ENCODE measurements at regions not wholly inside any gene's neighbourhood (a gene's known extent, or its start where the extent isn't known, plus 50 kb on each side); places are given as distances from the start of the nearest gene placed in this dataset.

DNA sequence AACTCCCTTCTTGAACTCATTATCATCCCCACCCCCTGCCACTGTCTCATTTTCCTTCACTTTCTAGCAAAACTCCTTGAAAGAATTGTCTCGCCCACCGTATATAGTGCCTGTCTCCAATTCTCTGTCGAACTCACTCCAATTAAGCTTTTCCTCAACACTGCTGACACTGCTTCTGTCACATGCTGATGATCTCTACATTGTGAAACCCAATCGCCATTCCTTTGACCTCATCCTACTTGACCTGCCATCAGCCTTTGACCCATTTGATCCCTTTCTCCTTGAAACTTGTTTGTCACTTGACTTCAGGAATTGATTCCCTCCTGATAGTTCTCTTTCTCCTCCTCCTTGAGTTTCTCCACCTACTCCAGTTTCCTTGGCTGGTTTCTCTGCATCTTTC, 54.8 kb downstream of the CCDC71L start:
- Histone ChIP-seq H3K27me3 (ENCODE audit: control insufficient read depth, insufficient read depth, low read length) (no peaks in the 10 kb centered on the region), H3K4me3 (ENCODE audit: low read length) (no peak overlapping the region), H3K9me3 (ENCODE audit: control insufficient read depth, low read length) (no peaks in the 10 kb centered on the region), H3K36me3 (ENCODE audit: control insufficient read depth, insufficient read depth, low read length) (no peaks in the 10 kb centered on the region), H3K4me1 (ENCODE audit: control insufficient read depth, insufficient read depth, low read length) (peaks cover 6% of the 10 kb centered on the region), H3K9ac (ENCODE audit: low read length) (no peak overlapping the region)

DNA sequence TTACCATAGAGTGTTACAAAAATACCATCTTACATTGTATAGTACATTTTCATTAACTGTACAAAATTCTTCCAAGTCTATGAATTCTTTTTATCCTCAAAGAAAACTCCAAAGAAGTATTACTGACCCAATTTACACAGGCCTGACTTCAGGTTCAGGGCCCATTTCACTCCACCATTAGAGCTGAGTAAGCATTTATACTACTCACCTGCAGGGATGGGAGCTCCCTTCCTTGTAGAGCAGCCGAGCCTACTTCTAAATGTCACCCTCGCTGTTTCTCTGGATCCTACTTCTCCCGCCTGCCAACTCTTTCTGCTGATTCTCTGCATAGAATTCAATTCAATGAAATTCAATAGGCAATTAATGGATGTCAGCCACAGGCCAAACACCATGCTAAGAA, 56.0 kb downstream of the CCDC71L start:
- Histone ChIP-seq H3K4me3 (ENCODE audit: low read length) (no peak overlapping the region), H3K27me3 (ENCODE audit: control insufficient read depth, insufficient read depth, low read length) (no peaks in the 10 kb centered on the region), H3K4me1 (ENCODE audit: control insufficient read depth, insufficient read depth, low read length) (peaks cover 6% of the 10 kb centered on the region), H3K9ac (ENCODE audit: low read length) (no peak overlapping the region), H3K36me3 (ENCODE audit: control insufficient read depth, insufficient read depth, low read length) (no peaks in the 10 kb centered on the region), H3K9me3 (ENCODE audit: control insufficient read depth, low read length) (no peaks in the 10 kb centered on the region)

DNA sequence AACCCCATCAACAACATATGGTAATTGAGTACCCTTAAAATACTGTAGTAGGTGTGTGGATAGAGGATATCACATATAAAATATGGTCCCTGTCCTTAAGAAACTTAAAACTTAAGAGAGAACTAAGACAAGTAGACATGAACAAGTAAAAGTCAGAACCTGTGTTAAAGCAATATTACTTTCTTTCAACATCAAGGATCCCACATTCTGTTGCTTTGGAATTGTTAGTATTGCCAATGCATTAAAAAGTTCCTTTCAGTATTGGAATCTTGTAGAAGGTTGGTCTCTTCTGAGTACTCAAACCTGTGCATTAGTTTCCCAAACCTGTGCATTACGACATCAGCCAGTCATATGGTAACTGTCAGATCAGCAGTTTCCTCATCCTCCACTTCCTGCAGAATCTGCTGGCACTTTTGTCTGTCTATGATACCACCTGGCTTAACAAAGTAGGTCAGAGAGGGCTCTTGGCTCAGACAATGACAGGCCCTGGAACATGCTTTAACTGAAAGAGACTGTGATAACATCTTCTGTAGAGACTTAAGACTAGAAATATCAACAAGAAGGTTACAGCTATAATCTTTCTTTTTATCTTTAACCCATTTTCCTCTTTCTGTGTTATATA, 56.5 kb downstream of the CCDC71L start:
- no peak overlapping the region for H3K4me3 ChIP-seq (ENCODE audit: low read length)
- H3K9me3 ChIP-seq (ENCODE audit: control insufficient read depth, low read length), result no peaks in the 10 kb centered on the region
- H3K4me1 ChIP-seq (ENCODE audit: control insufficient read depth, insufficient read depth, low read length), result peaks cover 6% of the 10 kb centered on the region
- H3K27me3 ChIP-seq (ENCODE audit: control insufficient read depth, insufficient read depth, low read length), result no peaks in the 10 kb centered on the region
- no peaks in the 10 kb centered on the region for H3K36me3 ChIP-seq (ENCODE audit: control insufficient read depth, insufficient read depth, low read length)
- no peak overlapping the region for H3K9ac ChIP-seq (ENCODE audit: low read length)

GRCh38 chr7:106603346-106603745, 57.6 kb downstream of the CCDC71L start:
- peaks cover under 1% of the 10 kb centered on the region for H3K4me1 ChIP-seq (ENCODE audit: control insufficient read depth, insufficient read depth, low read length)
- no peaks in the 10 kb centered on the region for H3K36me3 ChIP-seq (ENCODE audit: control insufficient read depth, insufficient read depth, low read length)
- H3K4me3 ChIP-seq (ENCODE audit: low read length), result no peak overlapping the region
- H3K9ac ChIP-seq (ENCODE audit: low read length), result no peak overlapping the region
- H3K9me3 ChIP-seq (ENCODE audit: control insufficient read depth, low read length), result no peaks in the 10 kb centered on the region
- H3K27me3 ChIP-seq (ENCODE audit: control insufficient read depth, insufficient read depth, low read length), result no peaks in the 10 kb centered on the region

DNA sequence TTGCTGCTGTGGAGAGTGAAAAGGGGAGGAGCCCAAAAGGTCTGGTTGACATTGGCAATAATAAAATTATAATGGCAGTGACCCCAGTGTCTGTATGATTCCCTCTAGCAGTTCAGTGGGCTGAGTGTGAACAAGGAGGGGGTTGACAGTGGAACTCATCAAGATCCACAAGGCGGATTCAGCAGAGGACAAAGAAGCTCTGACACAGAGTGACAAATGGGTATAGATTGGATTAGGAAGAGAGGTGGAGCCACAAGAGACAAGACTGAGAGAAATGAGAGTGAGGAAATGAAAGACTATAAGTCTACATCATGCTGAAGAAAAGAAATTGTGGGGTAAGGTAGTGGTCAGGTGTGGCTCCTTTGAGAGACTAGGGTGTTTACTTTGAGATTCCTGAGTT, 58.9 kb downstream of the CCDC71L start:
- no peaks in the 10 kb centered on the region for H3K27me3 ChIP-seq (ENCODE audit: control insufficient read depth, insufficient read depth, low read length)
- no peaks in the 10 kb centered on the region for H3K9me3 ChIP-seq (ENCODE audit: control insufficient read depth, low read length)
- no peaks in the 10 kb centered on the region for H3K36me3 ChIP-seq (ENCODE audit: control insufficient read depth, insufficient read depth, low read length)

DNA sequence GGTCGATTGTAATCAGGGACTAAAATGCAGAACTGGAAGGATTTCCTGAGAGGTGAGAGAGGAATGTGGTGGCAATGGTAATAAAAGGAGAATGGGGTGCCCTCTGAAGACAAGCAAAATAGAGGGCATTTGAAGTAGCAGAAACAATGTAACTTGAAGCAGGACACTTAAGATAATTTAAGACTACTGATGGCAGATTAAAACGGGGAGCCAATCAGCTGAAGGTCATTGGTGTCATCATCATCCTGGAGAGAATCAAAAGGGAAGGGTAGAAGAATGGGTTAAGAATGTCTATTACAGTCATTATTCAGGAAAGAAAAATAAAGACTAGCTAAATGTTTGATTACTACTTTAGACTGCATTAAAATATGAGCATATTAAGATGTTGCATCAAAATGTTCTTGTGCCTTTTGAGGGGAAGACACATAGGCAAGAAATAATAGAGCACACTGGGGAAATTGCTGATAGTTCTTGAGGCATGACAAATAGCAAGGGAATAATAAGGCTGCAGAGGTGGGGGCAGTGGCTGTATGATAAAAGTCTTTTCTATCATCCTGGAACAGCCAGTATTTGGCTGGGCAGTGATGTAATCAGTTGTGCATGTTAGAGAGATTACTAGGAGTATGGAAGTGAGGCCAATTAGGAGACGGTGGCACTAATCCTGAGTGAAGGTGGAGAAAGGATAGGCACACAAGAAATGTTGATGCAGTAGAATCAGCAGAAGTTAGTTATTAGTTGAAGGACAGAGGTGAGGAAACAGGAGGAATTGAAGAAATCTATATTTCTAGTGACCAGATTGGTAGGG, 60.2 kb downstream of the CCDC71L start:
- H3K9me3 ChIP-seq (ENCODE audit: control insufficient read depth, low read length), result no peaks in the 10 kb centered on the region
- H3K9ac ChIP-seq (ENCODE audit: low read length), result no peak overlapping the region
- H3K27me3 ChIP-seq (ENCODE audit: control insufficient read depth, insufficient read depth, low read length), result no peaks in the 10 kb centered on the region
- H3K4me3 ChIP-seq (ENCODE audit: low read length), result no peak overlapping the region
- H3K36me3 ChIP-seq (ENCODE audit: control insufficient read depth, insufficient read depth, low read length), result no peaks in the 10 kb centered on the region
- no peaks in the 10 kb centered on the region for H3K4me1 ChIP-seq (ENCODE audit: control insufficient read depth, insufficient read depth, low read length)

More for the DNA sequence above, 58.9 kb downstream of the CCDC71L start:
- Histone ChIP-seq H3K4me3 (ENCODE audit: low read length) (no peak overlapping the region), H3K9ac (ENCODE audit: low read length) (no peak overlapping the region), H3K4me1 (ENCODE audit: control insufficient read depth, insufficient read depth, low read length) (no peaks in the 10 kb centered on the region)

- Histone ChIP-seq H3K9me3 (ENCODE audit: control insufficient read depth, low read length) (no peaks in the 10 kb centered on the region), H3K9ac (ENCODE audit: low read length) (no peak overlapping the region), H3K36me3 (ENCODE audit: control insufficient read depth, insufficient read depth, low read length) (no peaks in the 10 kb centered on the region), H3K4me1 (ENCODE audit: control insufficient read depth, insufficient read depth, low read length) (no peaks in the 10 kb centered on the region), H3K27me3 (ENCODE audit: control insufficient read depth, insufficient read depth, low read length) (no peaks in the 10 kb centered on the region), H3K4me3 (ENCODE audit: low read length) (peak overlapping the region; percentile 17)
These were observed 61.6 kb downstream of the CCDC71L start for GRCh38 chr7:106599343-106599698.

- Histone ChIP-seq H3K4me1 (ENCODE audit: control insufficient read depth, insufficient read depth, low read length) (no peaks in the 10 kb centered on the region), H3K9ac (ENCODE audit: low read length) (peak overlapping the region; percentile 40), H3K9me3 (ENCODE audit: control insufficient read depth, low read length) (no peaks in the 10 kb centered on the region), H3K4me3 (ENCODE audit: low read length) (peak overlapping the region; percentile 17), H3K27me3 (ENCODE audit: control insufficient read depth, insufficient read depth, low read length) (no peaks in the 10 kb centered on the region), H3K36me3 (ENCODE audit: control insufficient read depth, insufficient read depth, low read length) (no peaks in the 10 kb centered on the region)
These were observed 62.2 kb downstream of the CCDC71L start for GRCh38 chr7:106598663-106599342.

- H3K27me3 ChIP-seq (ENCODE audit: control insufficient read depth, insufficient read depth, low read length), result no peaks in the 10 kb centered on the region
- H3K4me1 ChIP-seq (ENCODE audit: control insufficient read depth, insufficient read depth, low read length), result no peaks in the 10 kb centered on the region
- no peak overlapping the region for H3K4me3 ChIP-seq (ENCODE audit: low read length)
- H3K36me3 ChIP-seq (ENCODE audit: control insufficient read depth, insufficient read depth, low read length), result no peaks in the 10 kb centered on the region
- H3K9ac ChIP-seq (ENCODE audit: low read length), result no peak overlapping the region
- H3K9me3 ChIP-seq (ENCODE audit: control insufficient read depth, low read length), result no peaks in the 10 kb centered on the region
These were observed 63.0 kb downstream of the CCDC71L start for GRCh38 chr7:106597751-106598546.

DNA sequence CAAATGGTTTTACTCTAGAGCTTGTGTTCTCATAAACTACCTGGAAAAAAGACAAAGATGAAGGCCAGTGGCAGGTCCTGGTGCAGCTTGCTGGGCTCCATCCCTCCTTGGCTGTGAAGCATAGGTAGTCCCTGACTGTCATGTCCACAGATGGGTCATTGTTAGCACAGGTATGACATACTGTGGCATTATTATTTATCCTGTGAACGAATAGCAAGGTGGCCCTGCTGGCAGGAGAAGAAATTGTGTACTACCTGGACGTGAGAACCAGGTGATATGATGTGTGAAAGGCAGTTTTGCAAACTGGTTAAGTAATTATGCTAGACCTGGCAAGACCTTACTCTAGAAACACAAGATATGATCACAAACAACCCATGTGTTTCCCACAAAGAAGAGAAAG, 63.9 kb downstream of the CCDC71L start:
- Histone ChIP-seq H3K4me1 (ENCODE audit: control insufficient read depth, insufficient read depth, low read length) (no peaks in the 10 kb centered on the region), H3K36me3 (ENCODE audit: control insufficient read depth, insufficient read depth, low read length) (no peaks in the 10 kb centered on the region), H3K4me3 (ENCODE audit: low read length) (no peak overlapping the region), H3K27me3 (ENCODE audit: control insufficient read depth, insufficient read depth, low read length) (no peaks in the 10 kb centered on the region), H3K9me3 (ENCODE audit: control insufficient read depth, low read length) (no peaks in the 10 kb centered on the region), H3K9ac (ENCODE audit: low read length) (no peak overlapping the region)

GRCh38 chr7:106595922-106596321, 65.0 kb downstream of the CCDC71L start:
- Histone ChIP-seq H3K27me3 (ENCODE audit: control insufficient read depth, insufficient read depth, low read length) (no peaks in the 10 kb centered on the region), H3K9ac (ENCODE audit: low read length) (no peak overlapping the region), H3K9me3 (ENCODE audit: control insufficient read depth, low read length) (no peaks in the 10 kb centered on the region), H3K4me3 (ENCODE audit: low read length) (no peak overlapping the region), H3K36me3 (ENCODE audit: control insufficient read depth, insufficient read depth, low read length) (no peaks in the 10 kb centered on the region), H3K4me1 (ENCODE audit: control insufficient read depth, insufficient read depth, low read length) (no peaks in the 10 kb centered on the region)

DNA sequence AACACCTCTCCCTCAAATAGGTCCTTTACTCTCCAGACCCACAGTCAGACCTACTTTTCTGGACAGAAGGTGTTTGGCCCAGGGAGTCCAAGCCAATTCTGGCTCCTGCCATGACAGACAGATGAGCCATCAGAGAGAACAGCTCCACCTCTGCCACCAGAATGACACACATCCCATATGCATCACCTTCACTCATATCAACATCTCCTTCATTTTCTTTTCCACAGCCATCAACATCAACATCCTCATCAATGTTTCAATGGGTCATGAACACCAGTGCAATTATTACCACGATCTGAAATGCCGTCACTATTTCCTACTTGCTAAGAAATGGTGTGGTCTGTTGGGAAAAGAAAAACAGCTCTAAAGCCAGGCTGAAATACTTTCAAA, 67.9 kb downstream of the CCDC71L start:
- no peaks in the 10 kb centered on the region for H3K9me3 ChIP-seq (ENCODE audit: control insufficient read depth, low read length)
- H3K27me3 ChIP-seq (ENCODE audit: control insufficient read depth, insufficient read depth, low read length), result no peaks in the 10 kb centered on the region
- no peak overlapping the region for H3K4me3 ChIP-seq (ENCODE audit: low read length)
- H3K4me1 ChIP-seq (ENCODE audit: control insufficient read depth, insufficient read depth, low read length), result no peaks in the 10 kb centered on the region
- H3K36me3 ChIP-seq (ENCODE audit: control insufficient read depth, insufficient read depth, low read length), result no peaks in the 10 kb centered on the region
- H3K9ac ChIP-seq (ENCODE audit: low read length), result no peak overlapping the region

Measured in mucosa of stomach (tissue), 1 donor.